ENCODE measurements at regions not wholly inside any gene's neighbourhood (a gene's known extent, or its start where the extent isn't known, plus 50 kb on each side); places are given as distances from the start of the nearest gene placed in this dataset.

DNA sequence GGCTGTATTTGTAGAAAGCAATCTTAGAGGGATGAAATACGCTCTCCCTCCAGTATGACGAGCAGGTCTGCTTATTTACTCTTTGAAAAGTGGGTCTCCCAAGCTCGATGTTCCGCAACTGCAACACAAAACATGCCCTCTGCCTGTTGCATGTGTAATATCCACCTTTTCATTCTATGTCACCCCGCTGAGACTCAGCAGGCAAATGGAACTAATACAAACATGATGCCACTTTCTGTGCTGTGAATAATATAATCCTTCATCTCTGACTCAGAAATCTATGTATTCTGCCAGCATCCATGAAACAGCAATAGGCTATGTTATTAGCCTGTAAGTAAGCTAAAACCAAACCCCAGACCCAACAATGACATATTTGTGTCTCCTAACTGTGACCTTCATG is 200.8 kb upstream of the TMCO5A start (continued):
- TF ChIP-seq FOSL2 (IDR thresholded peaks at IDR 0.05) (no peak), FOSL2 (CRISPR knock-in tag; IDR thresholded peaks at IDR 0.05) (no peak), HMGXB4 (CRISPR knock-in tag; IDR thresholded peaks at IDR 0.05; ENCODE audit: borderline replicate concordance) (no peak)

DNA sequence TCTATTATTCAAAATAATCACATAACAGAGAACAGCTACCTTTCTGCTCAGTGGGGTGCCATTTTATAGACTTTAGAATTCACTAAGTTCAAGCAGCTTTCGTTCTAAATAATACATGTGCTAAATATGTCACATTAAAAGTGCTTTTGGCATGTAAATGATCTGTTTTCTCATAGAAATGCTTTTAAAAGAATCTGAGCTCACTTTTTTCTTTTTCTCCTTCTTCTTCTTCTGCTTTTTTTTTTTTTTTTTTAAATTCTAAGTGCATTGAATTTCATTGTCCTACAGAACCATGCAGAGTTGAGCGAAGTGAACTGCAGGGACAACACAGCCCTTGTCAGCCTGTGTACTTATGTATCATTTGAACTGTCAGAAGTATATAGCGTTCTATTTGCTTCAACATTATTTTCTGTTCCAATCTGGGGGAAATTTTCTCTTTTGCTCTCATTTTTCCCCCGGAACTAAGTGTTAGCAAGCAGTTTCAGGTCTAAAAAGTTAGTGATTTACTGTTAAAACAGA is 193.8 kb upstream of the TMCO5A start:
- no peak for DNase-seq (ENCODE audit: low read depth in 1 of 2, low spot score in 1 of 2)
- H3K4me1 ChIP-seq: no peaks in the 10 kb centered on the region
- TF ChIP-seq CBX2 (IDR thresholded peaks at IDR 0.05; ENCODE audit: borderline replicate concordance, low read depth) (no peak), RARB (CRISPR knock-in tag; IDR thresholded peaks at IDR 0.05) (no peak)
- WGBS (ENCODE audit: missing lambda C conversion rate): 2% methylated on average over 4 of the region's 4 CpGs
- H3K4me3 ChIP-seq: no peak overlapping the region
- no peak overlapping the region for H3K4me2 ChIP-seq
- ATAC-seq: no peak
- no peaks in the 10 kb centered on the region for H3K9me3 ChIP-seq
- no peak for FAIRE-seq
- ChIA-PET CTCF (no interaction called here), POLR2A (no interaction called here)
- H3K27ac ChIP-seq: no peak overlapping the region

GRCh38 chr15:37743826-37744225 is 190.6 kb upstream of the TMCO5A start:
- WGBS (ENCODE audit: missing lambda C conversion rate): 6% methylated on average over 3 of the region's 3 CpGs
- ChIA-PET POLR2A (no interaction called here), CTCF (no interaction called here)
- DNase-seq (ENCODE audit: low read depth in 1 of 2, low spot score in 1 of 2): no peak
- H3K9me3 ChIP-seq: no peaks in the 10 kb centered on the region
- H3K27ac ChIP-seq: no peak overlapping the region
- FAIRE-seq: no peak
- no peaks in the 10 kb centered on the region for H3K4me1 ChIP-seq
- H3K4me3 ChIP-seq: no peak overlapping the region
- H3K4me2 ChIP-seq: no peak overlapping the region
- no peak for TF ChIP-seq RARB (CRISPR knock-in tag; IDR thresholded peaks at IDR 0.05)
- no peak for TF ChIP-seq FOSB (CRISPR knock-in tag; IDR thresholded peaks at IDR 0.05)
- no peak for TF ChIP-seq FOXS1 (CRISPR knock-in tag; IDR thresholded peaks at IDR 0.05)
- TF ChIP-seq KDM1A (IDR thresholded peaks at IDR 0.05; ENCODE audit: low read depth): no peak
- no peak for ATAC-seq

- no peak for ATAC-seq
- no peak for FAIRE-seq
- CTCF ChIA-PET: no interaction called here
Measured at GRCh38 chr15:37744521-37744920, 189.9 kb upstream of the TMCO5A start.

More at GRCh38 chr15:37744521-37744920, 189.9 kb upstream of the TMCO5A start:
- H3K27ac ChIP-seq: no peak overlapping the region
- POLR2A ChIA-PET: no interaction called here
- no peaks in the 10 kb centered on the region for H3K4me1 ChIP-seq
- no peak overlapping the region for H3K4me2 ChIP-seq
- DNase-seq (ENCODE audit: low read depth in 1 of 2, low spot score in 1 of 2): no peak
- 0% methylated on average over 1 of the region's 1 CpG for WGBS (ENCODE audit: missing lambda C conversion rate)
- TF ChIP-seq RNF2 (IDR thresholded peaks at IDR 0.05; ENCODE audit: borderline replicate concordance, low read depth) (no peak), HDAC2 (IDR thresholded peaks at IDR 0.05) (no peak), NPAS2 (CRISPR knock-in tag; IDR thresholded peaks at IDR 0.05; ENCODE audit: borderline replicate concordance) (no peak), RARB (CRISPR knock-in tag; IDR thresholded peaks at IDR 0.05) (no peak), RCOR1 (IDR thresholded peaks at IDR 0.05; ENCODE audit: low read depth, low read length) (no peak), NR3C1 (IDR thresholded peaks at IDR 0.05) (no peak), GATA3 (IDR thresholded peaks at IDR 0.05; ENCODE audit: borderline replicate concordance) (no peak), ATOH8 (CRISPR knock-in tag; IDR thresholded peaks at IDR 0.05; ENCODE audit: low read depth) (no peak), EP300 (IDR thresholded peaks at IDR 0.05) (no peak), TP53 (CRISPR knock-in tag; IDR thresholded peaks at IDR 0.05) (no peak), BCL3 (IDR thresholded peaks at IDR 0.05) (no peak)
- TF ChIP-seq, protein P1, sequence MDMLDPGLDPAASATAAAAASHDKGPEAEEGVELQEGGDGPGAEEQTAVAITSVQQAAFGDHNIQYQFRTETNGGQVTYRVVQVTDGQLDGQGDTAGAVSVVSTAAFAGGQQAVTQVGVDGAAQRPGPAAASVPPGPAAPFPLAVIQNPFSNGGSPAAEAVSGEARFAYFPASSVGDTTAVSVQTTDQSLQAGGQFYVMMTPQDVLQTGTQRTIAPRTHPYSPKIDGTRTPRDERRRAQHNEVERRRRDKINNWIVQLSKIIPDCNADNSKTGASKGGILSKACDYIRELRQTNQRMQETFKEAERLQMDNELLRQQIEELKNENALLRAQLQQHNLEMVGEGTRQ (IDR thresholded peaks at IDR 0.05): no peak
- TF ChIP-seq, protein P2, sequence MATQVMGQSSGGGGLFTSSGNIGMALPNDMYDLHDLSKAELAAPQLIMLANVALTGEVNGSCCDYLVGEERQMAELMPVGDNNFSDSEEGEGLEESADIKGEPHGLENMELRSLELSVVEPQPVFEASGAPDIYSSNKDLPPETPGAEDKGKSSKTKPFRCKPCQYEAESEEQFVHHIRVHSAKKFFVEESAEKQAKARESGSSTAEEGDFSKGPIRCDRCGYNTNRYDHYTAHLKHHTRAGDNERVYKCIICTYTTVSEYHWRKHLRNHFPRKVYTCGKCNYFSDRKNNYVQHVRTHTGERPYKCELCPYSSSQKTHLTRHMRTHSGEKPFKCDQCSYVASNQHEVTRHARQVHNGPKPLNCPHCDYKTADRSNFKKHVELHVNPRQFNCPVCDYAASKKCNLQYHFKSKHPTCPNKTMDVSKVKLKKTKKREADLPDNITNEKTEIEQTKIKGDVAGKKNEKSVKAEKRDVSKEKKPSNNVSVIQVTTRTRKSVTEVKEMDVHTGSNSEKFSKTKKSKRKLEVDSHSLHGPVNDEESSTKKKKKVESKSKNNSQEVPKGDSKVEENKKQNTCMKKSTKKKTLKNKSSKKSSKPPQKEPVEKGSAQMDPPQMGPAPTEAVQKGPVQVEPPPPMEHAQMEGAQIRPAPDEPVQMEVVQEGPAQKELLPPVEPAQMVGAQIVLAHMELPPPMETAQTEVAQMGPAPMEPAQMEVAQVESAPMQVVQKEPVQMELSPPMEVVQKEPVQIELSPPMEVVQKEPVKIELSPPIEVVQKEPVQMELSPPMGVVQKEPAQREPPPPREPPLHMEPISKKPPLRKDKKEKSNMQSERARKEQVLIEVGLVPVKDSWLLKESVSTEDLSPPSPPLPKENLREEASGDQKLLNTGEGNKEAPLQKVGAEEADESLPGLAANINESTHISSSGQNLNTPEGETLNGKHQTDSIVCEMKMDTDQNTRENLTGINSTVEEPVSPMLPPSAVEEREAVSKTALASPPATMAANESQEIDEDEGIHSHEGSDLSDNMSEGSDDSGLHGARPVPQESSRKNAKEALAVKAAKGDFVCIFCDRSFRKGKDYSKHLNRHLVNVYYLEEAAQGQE (IDR thresholded peaks at IDR 0.05): no peak
- no peaks in the 10 kb centered on the region for H3K9me3 ChIP-seq
- no peak overlapping the region for H3K4me3 ChIP-seq

Data from A549 (cell line).